Gastrocnemius medialis (tissue), 4 donors: ENCODE measurements at regions not wholly inside any gene's neighbourhood (a gene's known extent, or its start where the extent isn't known, plus 50 kb on each side); places are given as distances from the start of the nearest gene placed in this dataset.

Experiments
- ATAC-seq, 2 donors: fragments of 150-250 bp; one replicate each; pipeline ENCODE4 v1.9.1; 2016
- DNase-seq, 2 donors: peaks; one replicate each; pipeline ENCODE4 v3.0.0-alpha.2; 2019
- H3K27ac ChIP-seq, 4 donors: fragments of 200-600 bp; sonication (generic); 1 replicate in 1 of 4; 2 replicates in 3 of 4; pipeline ENCODE4 v1.5.1; 2016 to 2018; ENCODE audit warnings: mild to moderate bottlenecking in 2 of 4, moderate library complexity in 1 of 4
- H3K27me3 ChIP-seq, 3 donors: fragments of 200-600 bp; sonication (generic) in 2 of 3; 1 replicate in 1 of 3; 2 replicates in 2 of 3; pipeline versions ENCODE4 v1.5.1 to v1.6.0; 2016 to 2019; ENCODE audit warnings: mild to moderate bottlenecking in 1 of 3, moderate library complexity in 1 of 3
- H3K36me3 ChIP-seq, 2 donors: fragments of 200-600 bp; sonication (generic) in 1 of 2; one replicate each; pipeline ENCODE4 v1.5.1; 2017 to 2018
- H3K4me1 ChIP-seq, 2 donors: fragments of 200-600 bp; sonication (generic) in 1 of 2; one replicate each; pipeline ENCODE4 v1.5.1; 2016 to 2017; ENCODE audit warnings: mild to moderate bottlenecking in 2 of 2
- H3K4me3 ChIP-seq, 4 donors: fragments of 200-600 bp; sonication (generic) in 3 of 4; 1 replicate in 1 of 4; 2 replicates in 3 of 4; pipeline ENCODE4 v1.5.1; 2016 to 2019; ENCODE audit warnings: mild to moderate bottlenecking in 2 of 4
- H3K9me3 ChIP-seq, 3 donors: fragments of 200-600 bp; sonication (generic) in 2 of 3; 1 replicate in 1 of 3; 2 replicates in 2 of 3; pipeline ENCODE4 v1.5.1; 2016 to 2019
- CTCF ChIP-seq, 5 experiments: fragments of 450-650 bp in 3 of 5; fragments of 200-600 bp in 2 of 5; sonication (generic) in 2 of 5; IDR thresholded peaks in 4 of 5; conservative IDR thresholded peaks in 1 of 5; 1 replicate in 4 of 5; 2 replicates in 1 of 5; pipeline ENCODE4 v1.5.1; 2016 to 2019; ENCODE audit warnings: antibody characterized with exemption in 5 of 5, mild to moderate bottlenecking in 3 of 5, moderate library complexity in 3 of 5
- POLR2A ChIP-seq, 2 donors: fragments of 450-650 bp; IDR thresholded peaks; one replicate each; pipeline ENCODE4 v1.6.1; 2017; ENCODE audit warnings: antibody characterized with exemption in 2 of 2, mild to moderate bottlenecking in 2 of 2, moderate library complexity in 2 of 2
- in situ Hi-C, 4 donors: fragments of 200-750 bp; cut with MboI; loops; one replicate each; pipeline versions ENCODE4 v1.15.0 to v1.8.0; 2017; ENCODE audit warnings: low sequenced_read_pairs in 4 of 4
- intact Hi-C: fragments of 100-400 bp; cut with DNase I; formaldehyde crosslinking; loops from one replicate; pipeline ENCODE4 v1.15.1; 2023; ENCODE audit warnings: low total_unique reads

DNA sequence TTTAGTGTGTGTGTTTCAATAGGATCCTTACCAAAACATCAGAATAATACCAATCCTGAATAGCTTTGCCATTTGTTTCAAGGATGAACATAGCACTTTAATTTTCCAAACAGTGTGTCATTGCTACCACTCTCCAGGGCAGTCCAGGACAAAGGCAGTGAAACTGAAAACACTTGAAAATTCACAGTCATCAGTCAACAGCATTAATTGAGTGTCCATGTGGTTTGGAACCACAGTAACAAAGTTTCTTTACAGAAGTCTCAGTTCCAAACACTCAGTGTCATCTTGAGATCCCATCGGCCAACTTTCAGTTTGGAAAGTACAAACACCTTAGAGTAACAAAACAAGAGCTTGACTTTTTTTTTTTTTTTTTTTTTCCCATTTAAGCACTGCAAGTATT is 228.4 kb upstream of the SOX5 start:
- Histone ChIP-seq H3K4me3 (no peak overlapping the region), H3K36me3 (no peaks in the 10 kb centered on the region), H3K9me3 (no peaks in the 10 kb centered on the region), H3K27me3 (no peaks in the 10 kb centered on the region), H3K4me1 (no peaks in the 10 kb centered on the region), H3K27ac (no peak overlapping the region)
- DNase-seq (no peak), ATAC-seq (no peak)
- in situ Hi-C loops (no loop called here), intact Hi-C loops (no loop called here)
- TF ChIP-seq POLR2A (IDR thresholded peaks at IDR 0.05) (no peak), CTCF (IDR thresholded peaks at IDR 0.05 in 4 of 5, conservative IDR thresholded peaks at IDR 0.05 in 1 of 5) (no peak)

- no peak for ATAC-seq
- H3K27me3 ChIP-seq, result no peaks in the 10 kb centered on the region
- intact Hi-C loops (no loop called here), in situ Hi-C loops (no loop called here)
- no peak overlapping the region for H3K4me3 ChIP-seq
- H3K27ac ChIP-seq, result no peak overlapping the region
- DNase-seq, result no peak
- TF ChIP-seq POLR2A (IDR thresholded peaks at IDR 0.05), result no peak
- TF ChIP-seq CTCF (IDR thresholded peaks at IDR 0.05 in 4 of 5, conservative IDR thresholded peaks at IDR 0.05 in 1 of 5), result no peak
- no peaks in the 10 kb centered on the region for H3K9me3 ChIP-seq
- no peaks in the 10 kb centered on the region for H3K36me3 ChIP-seq
- no peaks in the 10 kb centered on the region for H3K4me1 ChIP-seq
Observed at GRCh38 chr12:24175929-24176328, 226.5 kb upstream of the SOX5 start.

GRCh38 chr12:24175284-24175683 is 225.8 kb upstream of the SOX5 start:
- intact Hi-C loops (no loop called here), in situ Hi-C loops (no loop called here)
- Histone ChIP-seq H3K4me1 (no peaks in the 10 kb centered on the region), H3K27me3 (no peaks in the 10 kb centered on the region), H3K9me3 (no peaks in the 10 kb centered on the region), H3K36me3 (no peaks in the 10 kb centered on the region), H3K27ac (no peak overlapping the region), H3K4me3 (no peak overlapping the region)
- no peak for TF ChIP-seq POLR2A (IDR thresholded peaks at IDR 0.05)
- TF ChIP-seq CTCF (IDR thresholded peaks at IDR 0.05 in 4 of 5, conservative IDR thresholded peaks at IDR 0.05 in 1 of 5), result no peak
- DNase-seq (no peak), ATAC-seq (no peak)

DNA sequence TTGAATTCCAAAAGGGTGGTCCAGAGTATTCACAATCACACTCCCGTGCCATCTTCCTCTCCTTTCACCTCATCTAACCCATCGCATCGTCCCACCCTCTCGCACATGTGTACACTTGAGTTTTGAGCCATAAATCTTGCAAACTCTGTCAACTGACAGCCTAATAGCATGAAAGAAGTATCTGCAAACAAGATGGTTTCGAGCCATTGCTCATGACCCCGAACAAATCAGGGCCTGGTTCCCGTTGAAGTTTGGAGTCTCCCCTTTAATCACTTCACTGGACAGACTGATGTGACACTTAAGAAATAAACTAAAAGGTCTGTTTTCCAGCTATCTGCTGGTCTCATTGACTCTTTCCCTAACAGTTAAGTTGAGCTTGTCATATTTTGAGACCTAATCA is 223.6 kb upstream of the SOX5 start:
- TF ChIP-seq CTCF (IDR thresholded peaks at IDR 0.05 in 4 of 5, conservative IDR thresholded peaks at IDR 0.05 in 1 of 5), result no peak
- intact Hi-C loops (no loop called here), in situ Hi-C loops (no loop called here)
- Histone ChIP-seq H3K36me3 (no peaks in the 10 kb centered on the region), H3K9me3 (no peaks in the 10 kb centered on the region), H3K27me3 (no peaks in the 10 kb centered on the region), H3K4me1 (no peaks in the 10 kb centered on the region), H3K27ac (no peak overlapping the region), H3K4me3 (no peak overlapping the region)
- no peak for ATAC-seq
- DNase-seq, result no peak

DNA sequence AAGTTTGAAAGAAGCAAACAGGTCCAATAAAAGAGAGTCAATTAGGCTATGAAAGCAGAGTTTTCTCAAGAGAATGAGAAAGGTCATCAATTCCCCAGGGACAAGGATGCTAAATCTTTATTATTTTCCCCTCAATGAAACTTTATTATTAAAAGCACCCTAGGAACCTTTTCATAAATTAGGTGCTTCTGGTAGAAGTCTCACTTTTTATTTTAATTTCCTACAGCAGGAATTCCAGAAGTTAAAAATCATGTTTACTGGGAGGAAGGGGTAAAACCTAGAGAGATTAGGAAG is 223.2 kb upstream of the SOX5 start:
- ATAC-seq (no peak), DNase-seq (no peak)
- Histone ChIP-seq H3K36me3 (no peaks in the 10 kb centered on the region), H3K4me3 (no peak overlapping the region), H3K9me3 (no peaks in the 10 kb centered on the region), H3K27me3 (no peaks in the 10 kb centered on the region), H3K4me1 (no peaks in the 10 kb centered on the region), H3K27ac (no peak overlapping the region)
- no peak for TF ChIP-seq POLR2A (IDR thresholded peaks at IDR 0.05)
- TF ChIP-seq CTCF (IDR thresholded peaks at IDR 0.05 in 4 of 5, conservative IDR thresholded peaks at IDR 0.05 in 1 of 5), result no peak
- in situ Hi-C loops (no loop called here), intact Hi-C loops (no loop called here)
